ENCODE measurements at regions not wholly inside any gene's neighbourhood (a gene's known extent, or its start where the extent isn't known, plus 50 kb on each side); places are given as distances from the start of the nearest gene placed in this dataset.

- Histone ChIP-seq H3K4me2 (ENCODE audit: control insufficient read depth, insufficient read depth) (no peak overlapping the region), H2AFZ (ENCODE audit: control insufficient read depth, low read depth, low read length) (no peak overlapping the region), H4K20me1 (ENCODE audit: control insufficient read depth, insufficient read depth) (no peaks in the 10 kb centered on the region), H3K4me3 (no peak overlapping the region), H3K4me1 (ENCODE audit: control insufficient read depth, insufficient read depth, low read length) (no peaks in the 10 kb centered on the region), H3K9ac (ENCODE audit: control insufficient read depth, insufficient read depth, low read length) (no peak overlapping the region), H3K27ac (ENCODE audit: control insufficient read depth, insufficient read depth) (no peak overlapping the region), H3K27me3 (replicated peaks in 1 of 2; ENCODE audit: control insufficient read depth in 2 of 2, insufficient read depth in 2 of 2, low read length in 1 of 2) (no peaks in the 10 kb centered on the region), H3K36me3 (ENCODE audit: control insufficient read depth in 2 of 2, insufficient read depth in 2 of 2, low read length in 1 of 2) (no peaks in the 10 kb centered on the region), H3K9me3 (replicated peaks; ENCODE audit: control insufficient read depth, insufficient read depth, low read length) (no peaks in the 10 kb centered on the region), H3K79me2 (ENCODE audit: control insufficient read depth, insufficient read depth, low read length) (no peaks in the 10 kb centered on the region)
- no TSS peak for BruUV-seq (replicated peaks)
- ChIA-PET RAD21 (ENCODE audit: unreplicated experiment) (no interaction called here), POLR2A (no interaction called here), SMC1A (ENCODE audit: uncharacterized antibody, unreplicated experiment) (no interaction called here), CTCF (no interaction called here)
- in situ Hi-C loops (cut with MboI) (no loop called here), intact Hi-C loops (cut with micrococcal nuclease; ENCODE audit: unreplicated experiment) (no loop called here)
- TF ChIP-seq ATF7 (IDR thresholded peaks at IDR 0.05; ENCODE audit: low read depth) = no peak
- no peak for TF ChIP-seq CUX1 (IDR thresholded peaks at IDR 0.05; ENCODE audit: insufficient replicate concordance, low read depth, low read length)
- TF ChIP-seq E2F4 (IDR thresholded peaks at IDR 0.05; ENCODE audit: low read depth, low read length) = no peak
- no peak for TF ChIP-seq SMARCA5 (IDR thresholded peaks at IDR 0.05)
- no peak for TF ChIP-seq SIN3A (IDR thresholded peaks at IDR 0.05; ENCODE audit: low read depth, low read length)
- no peak for TF ChIP-seq MYB (IDR thresholded peaks at IDR 0.05; ENCODE audit: borderline replicate concordance, low read depth, low read length)
- no peak for TF ChIP-seq FOXK2 (IDR thresholded peaks at IDR 0.05)
- no peak for TF ChIP-seq PAX8 (IDR thresholded peaks at IDR 0.05)
- TF ChIP-seq POLR2A (IDR thresholded peaks at IDR 0.05; ENCODE audit: low read depth, low read length) = no peak
- TF ChIP-seq YBX1 (IDR thresholded peaks at IDR 0.05) = no peak
- no peak for TF ChIP-seq BACH1 (IDR thresholded peaks at IDR 0.05; ENCODE audit: borderline replicate concordance)
- no peak for TF ChIP-seq TCF3 (IDR thresholded peaks at IDR 0.05; ENCODE audit: borderline replicate concordance, insufficient read depth, low read depth, low read length)
- no peak for TF ChIP-seq ZNF207 (IDR thresholded peaks at IDR 0.05; ENCODE audit: borderline replicate concordance)
- no peak for TF ChIP-seq ZNF217 (IDR thresholded peaks at IDR 0.05)
- DNase-seq (ENCODE audit: low read depth, low spot score) (no peak), FAIRE-seq (no peak), ATAC-seq (no peak)
These were observed 1043.8 kb downstream of the OTOL1 start for GRCh38 chr3:162540421-162540820.
